ENCODE measurements at regions not wholly inside any gene's neighbourhood (a gene's known extent, or its start where the extent isn't known, plus 50 kb on each side); places are given as distances from the start of the nearest gene placed in this dataset.
A peak's percentile ranks its signal among the peaks of the same experiment; 100 is the strongest.

DNA sequence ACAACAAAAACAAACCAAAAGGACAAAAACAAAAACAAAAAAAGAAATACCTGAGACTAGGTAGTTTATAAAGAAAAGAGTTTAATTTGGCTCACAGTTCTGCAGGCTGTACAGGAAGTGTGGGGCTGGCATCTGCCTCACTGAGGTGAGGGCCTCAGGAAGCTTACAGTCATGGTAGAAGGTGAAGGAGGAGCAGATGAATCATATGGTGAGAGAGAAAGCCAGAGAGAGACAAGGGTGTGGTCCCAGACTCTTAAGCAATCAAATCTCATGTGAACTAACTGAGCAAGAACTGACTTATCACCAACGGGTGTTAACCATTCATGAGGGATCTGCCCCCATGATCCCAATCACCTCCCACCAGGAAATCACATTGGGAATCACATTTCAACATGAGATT is 58.8 kb upstream of the ZBED5 start:
- H3K4me3 ChIP-seq, result no peak overlapping the region
- no peaks in the 10 kb centered on the region for H3K4me1 ChIP-seq
- no peak overlapping the region for H3K27ac ChIP-seq
- no peaks in the 10 kb centered on the region for H3K36me3 ChIP-seq
- intact Hi-C loops (cut with DNase I), result no loop called here
- ATAC-seq, result no peak
- no peaks in the 10 kb centered on the region for H3K9me3 ChIP-seq
- TF ChIP-seq, protein P1, sequence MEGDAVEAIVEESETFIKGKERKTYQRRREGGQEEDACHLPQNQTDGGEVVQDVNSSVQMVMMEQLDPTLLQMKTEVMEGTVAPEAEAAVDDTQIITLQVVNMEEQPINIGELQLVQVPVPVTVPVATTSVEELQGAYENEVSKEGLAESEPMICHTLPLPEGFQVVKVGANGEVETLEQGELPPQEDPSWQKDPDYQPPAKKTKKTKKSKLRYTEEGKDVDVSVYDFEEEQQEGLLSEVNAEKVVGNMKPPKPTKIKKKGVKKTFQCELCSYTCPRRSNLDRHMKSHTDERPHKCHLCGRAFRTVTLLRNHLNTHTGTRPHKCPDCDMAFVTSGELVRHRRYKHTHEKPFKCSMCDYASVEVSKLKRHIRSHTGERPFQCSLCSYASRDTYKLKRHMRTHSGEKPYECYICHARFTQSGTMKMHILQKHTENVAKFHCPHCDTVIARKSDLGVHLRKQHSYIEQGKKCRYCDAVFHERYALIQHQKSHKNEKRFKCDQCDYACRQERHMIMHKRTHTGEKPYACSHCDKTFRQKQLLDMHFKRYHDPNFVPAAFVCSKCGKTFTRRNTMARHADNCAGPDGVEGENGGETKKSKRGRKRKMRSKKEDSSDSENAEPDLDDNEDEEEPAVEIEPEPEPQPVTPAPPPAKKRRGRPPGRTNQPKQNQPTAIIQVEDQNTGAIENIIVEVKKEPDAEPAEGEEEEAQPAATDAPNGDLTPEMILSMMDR (IDR thresholded peaks at IDR 0.05), result no peak
- no peaks in the 10 kb centered on the region for H3K27me3 ChIP-seq
- 0% methylated on average over 1 of the region's 1 CpG for WGBS, 2 donors
- no peak for FAIRE-seq
- DNase-seq, result no peak

DNA sequence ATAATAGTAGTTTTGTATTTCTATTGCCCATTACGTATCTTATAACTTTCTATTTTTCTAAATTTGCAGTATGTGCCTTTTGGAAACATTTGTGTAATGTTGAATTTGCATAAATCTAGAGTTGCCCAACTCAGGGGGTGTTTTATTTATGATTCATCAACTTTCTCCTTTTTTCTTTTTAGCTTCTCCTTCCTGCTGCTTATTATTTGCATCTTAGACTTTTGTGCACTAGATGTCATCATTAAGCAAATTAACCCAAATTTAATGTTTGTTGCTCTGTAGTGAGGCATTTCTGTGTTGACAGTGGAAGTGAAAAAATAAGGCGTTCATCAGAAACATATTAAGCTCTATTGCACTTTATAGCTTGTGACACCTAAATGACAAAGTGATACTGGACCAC is 56.2 kb upstream of the ZBED5 start:
- Histone ChIP-seq H3K27me3 (no peaks in the 10 kb centered on the region), H3K9me3 (no peaks in the 10 kb centered on the region), H3K27ac (no peak overlapping the region), H3K36me3 (no peaks in the 10 kb centered on the region), H3K4me1 (no peaks in the 10 kb centered on the region), H3K4me3 (no peak overlapping the region)
- no peak for ATAC-seq
- 80 to 84% methylated on average over 2 of the region's 2 CpGs for WGBS, 2 donors
- DNase-seq, result no peak
- intact Hi-C loops (cut with DNase I), result no loop called here
- TF ChIP-seq, protein P1 (IDR thresholded peaks at IDR 0.05), result no peak
- FAIRE-seq, result no peak

DNA sequence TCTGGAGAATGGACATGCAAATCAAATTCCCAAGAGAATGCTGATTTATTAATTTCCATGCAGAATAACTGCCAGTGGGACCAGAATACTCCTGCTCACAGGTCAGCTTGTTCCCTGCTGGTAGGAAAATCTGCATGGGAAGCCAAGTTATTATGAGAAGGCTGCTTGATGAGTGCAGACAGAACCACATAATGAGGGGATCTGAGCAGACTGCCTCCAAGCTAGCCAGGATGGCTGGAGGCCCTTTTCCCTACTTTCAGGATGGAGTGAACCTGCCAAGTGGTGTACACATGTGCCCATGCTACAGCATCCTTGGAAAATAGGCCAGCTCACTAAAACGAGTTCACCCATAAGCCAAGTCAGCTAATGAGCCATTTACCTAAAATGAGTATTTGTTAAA is 55.2 kb upstream of the ZBED5 start:
- no peaks in the 10 kb centered on the region for H3K27me3 ChIP-seq

DNA sequence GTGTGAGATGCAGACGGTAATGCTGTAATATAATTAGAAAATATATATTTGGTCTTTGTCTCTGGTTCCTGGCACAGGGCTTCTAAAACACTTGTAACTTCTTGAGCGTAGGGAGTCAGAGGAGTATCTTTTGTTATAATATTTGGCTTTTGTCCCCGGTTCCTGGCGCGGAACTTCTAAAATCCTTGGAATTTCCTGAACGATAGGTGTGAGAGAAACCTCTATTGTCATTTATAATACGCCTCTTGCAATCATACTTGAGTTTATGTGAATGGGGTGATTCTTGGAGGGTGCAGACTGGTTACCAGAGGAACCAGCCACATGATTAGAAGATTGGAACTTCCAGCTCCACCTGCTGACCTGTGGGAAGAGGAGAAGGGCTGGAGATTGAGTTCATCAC is 54.1 kb upstream of the ZBED5 start:
- Histone ChIP-seq H3K27ac (no peak overlapping the region), H3K9me3 (no peaks in the 10 kb centered on the region), H3K4me1 (no peaks in the 10 kb centered on the region), H3K4me3 (no peak overlapping the region), H3K27me3 (no peaks in the 10 kb centered on the region), H3K36me3 (no peaks in the 10 kb centered on the region)
- TF ChIP-seq, protein P1 (IDR thresholded peaks at IDR 0.05), result no peak
- ATAC-seq (no peak), FAIRE-seq (no peak), DNase-seq (no peak)
- intact Hi-C loops (cut with DNase I), result no loop called here
- WGBS, 2 donors, result 89 to 90% methylated on average over 7 of the region's 7 CpGs

More for the DNA sequence above, 55.2 kb upstream of the ZBED5 start:
- no peaks in the 10 kb centered on the region for H3K36me3 ChIP-seq
- H3K4me3 ChIP-seq, result no peak overlapping the region
- FAIRE-seq, result no peak
- WGBS, 2 donors, result 33 to 54% methylated on average over 1 of the region's 1 CpG
- no peak for ATAC-seq
- intact Hi-C loops (cut with DNase I), result no loop called here
- H3K27ac ChIP-seq, result no peak overlapping the region
- H3K9me3 ChIP-seq, result no peaks in the 10 kb centered on the region
- TF ChIP-seq, protein P1 (IDR thresholded peaks at IDR 0.05), result no peak
- H3K4me1 ChIP-seq, result no peaks in the 10 kb centered on the region
- no peak for DNase-seq

DNA sequence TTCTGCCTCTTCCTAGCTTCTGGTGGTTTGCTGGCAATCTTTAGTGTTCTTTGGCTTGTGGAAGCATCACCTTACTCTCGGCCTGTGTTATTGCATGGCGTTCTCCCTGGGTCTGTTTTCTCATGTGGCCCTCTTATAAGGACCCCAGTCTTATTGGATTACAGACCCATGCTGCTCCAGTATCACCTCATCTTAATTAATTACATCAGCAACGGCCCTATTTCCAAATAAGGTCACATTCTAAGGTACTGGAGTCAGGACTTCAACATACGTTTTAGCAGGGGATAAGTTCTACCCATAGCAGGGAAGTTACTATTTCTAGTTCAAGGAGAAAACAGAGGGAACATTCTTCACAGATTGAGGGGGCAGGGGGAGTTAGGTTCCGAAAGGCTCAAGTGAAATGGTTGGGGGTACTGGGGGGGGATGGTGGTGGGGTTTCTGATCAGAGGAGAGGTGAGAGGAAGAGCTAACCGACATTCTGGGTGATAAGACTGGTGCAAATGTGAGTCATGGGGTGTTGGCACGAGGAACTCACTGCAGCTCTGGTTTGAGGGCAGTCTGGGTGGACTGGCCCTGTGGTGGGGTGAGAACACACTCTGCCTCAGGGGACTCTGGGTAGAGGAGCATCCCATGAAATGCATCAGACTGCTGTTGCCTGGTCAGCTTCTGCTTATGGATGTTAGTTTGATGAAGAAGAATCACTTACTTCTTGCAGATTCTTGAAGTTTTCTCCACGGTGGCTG is 51.5 kb upstream of the ZBED5 start:
- FAIRE-seq, result no peak

More for the DNA sequence above, 51.5 kb upstream of the ZBED5 start:
- WGBS, 2 donors, result 68 to 80% methylated on average over 8 of the region's 8 CpGs
- peak overlapping the region in 2 of 4 donors; percentile 9 to 22 for H3K4me3 ChIP-seq
- H3K9me3 ChIP-seq, result no peaks in the 10 kb centered on the region
- peak overlapping the region in 2 of 4 donors; percentile 32 to 58 for H3K27ac ChIP-seq
- DNase-seq, result no peak
- no peaks in the 10 kb centered on the region for H3K36me3 ChIP-seq
- intact Hi-C loops (cut with DNase I), result no loop called here
- no peaks in the 10 kb centered on the region for H3K27me3 ChIP-seq
- TF ChIP-seq, protein P1 (IDR thresholded peaks at IDR 0.05), result no peak
- ATAC-seq, result peak in 3 of 4 donors; percentile 24 to 56 (median 41)
- no peaks in the 10 kb centered on the region for H3K4me1 ChIP-seq
